H1 (cell line): ENCODE measurements at regions not wholly inside any gene's neighbourhood (a gene's known extent, or its start where the extent isn't known, plus 50 kb on each side); places are given as distances from the start of the nearest gene placed in this dataset.

Source experiments
- CTCF ChIA-PET: fragments of 300-600 bp; sonication (Branson Sonifier 250); formaldehyde crosslinking; loops from one replicate; lab custom pipeline; 2021; ENCODE audit not compliant: partially characterized antibody; lab: Charles Lee
- POLR2A ChIA-PET: fragments of 300-600 bp; sonication (Branson Sonifier 250); formaldehyde crosslinking; loops from one replicate; lab custom pipeline; 2021; ENCODE audit warnings: inconsistent platforms; ENCODE audit not compliant: partially characterized antibody; lab: Charles Lee
- DNase-seq, 2 experiments: peaks; one replicate each; pipeline versions ENCODE4 v3.0.0 to v3.0.0-alpha.2; 2010 to 2022; ENCODE audit warnings: low spot score in 2 of 2, low read depth in 1 of 2, mixed read lengths in 1 of 2
- FAIRE-seq: peaks from 2 replicates; lab custom pipeline; 2011; peaks lifted over from hg19 to GRCh38; lab: Jason Lieb, UNC
- H2AFZ ChIP-seq: 2 replicates; pipeline ENCODE4 v1.8.1; 2012; ENCODE audit warnings: low read length, inconsistent platforms
- H2AK5ac ChIP-seq: 2 replicates; pipeline ENCODE4 v1.6.1; 2013; ENCODE audit warnings: low read depth, low read length
- H2BK120ac ChIP-seq: replicated peaks from 2 replicates; pipeline ENCODE3; 2013; ENCODE audit warnings: low read depth, low read length, inconsistent platforms
- H2BK12ac ChIP-seq: 2 replicates; pipeline ENCODE4 v1.6.1; 2013; ENCODE audit warnings: low read depth, low read length
- H2BK15ac ChIP-seq: 2 replicates; pipeline ENCODE4 v1.6.1; 2013; ENCODE audit warnings: low read length
- H2BK20ac ChIP-seq: 2 replicates; pipeline ENCODE4 v1.6.1; 2013; ENCODE audit warnings: low read length
- H2BK5ac ChIP-seq: 2 replicates; pipeline ENCODE4 v1.6.1; 2013; ENCODE audit warnings: low read depth, low read length
- H3K14ac ChIP-seq: 2 replicates; pipeline ENCODE4 v1.6.1; 2013; ENCODE audit warnings: inconsistent platforms; ENCODE audit not compliant: insufficient read length
- H3K18ac ChIP-seq: 2 replicates; pipeline ENCODE4 v1.6.1; 2013; ENCODE audit warnings: low read length; ENCODE audit errors: extremely low read depth
- H3K23ac ChIP-seq: 2 replicates; pipeline ENCODE4 v1.6.1; 2013; ENCODE audit warnings: inconsistent platforms; ENCODE audit not compliant: insufficient read length
- H3K23me2 ChIP-seq: 2 replicates; pipeline ENCODE4 v1.6.1; 2013; ENCODE audit warnings: low read depth, low read length
- H3K27ac ChIP-seq: 2 replicates; pipeline ENCODE4 v1.6.1; 2011; ENCODE audit warnings: low read depth, low read length, inconsistent platforms
- H3K27me3 ChIP-seq, 4 experiments: replicated peaks in 1 of 4; 1 replicate in 1 of 4; 2 replicates in 3 of 4; pipeline versions ENCODE4 v1.6.1 to v1.8.1; 2011 to 2013; ENCODE audit warnings: low read length in 3 of 4, mild to moderate bottlenecking in 3 of 4, inconsistent platforms in 2 of 4, mixed read lengths in 2 of 4, moderate library complexity in 1 of 4; ENCODE audit not compliant: control insufficient read depth in 3 of 4, insufficient read depth in 3 of 4; ENCODE audit errors: extremely low read depth in 1 of 4
- H3K36me3 ChIP-seq, 4 experiments: 2 replicates each; pipeline versions ENCODE4 v1.6.1 to v1.8.1; 2011 to 2013; ENCODE audit warnings: mild to moderate bottlenecking in 4 of 4, low read length in 3 of 4, moderate library complexity in 2 of 4, control low read depth in 1 of 4, inconsistent platforms in 1 of 4; ENCODE audit not compliant: insufficient read depth in 4 of 4, control insufficient read depth in 2 of 4
- H3K4ac ChIP-seq: replicated peaks from 2 replicates; pipeline ENCODE3; 2013; ENCODE audit warnings: low read length, low read depth, mixed read lengths, inconsistent platforms; ENCODE audit not compliant: insufficient read length
- H3K4me1 ChIP-seq, 4 experiments: replicated peaks in 1 of 4; 1 replicate in 1 of 4; 2 replicates in 3 of 4; pipeline versions ENCODE4 v1.6.1 to v1.8.1; 2011 to 2013; ENCODE audit warnings: low read length in 3 of 4, inconsistent platforms in 2 of 4, mixed read lengths in 1 of 4; ENCODE audit not compliant: insufficient read depth in 4 of 4, control insufficient read depth in 3 of 4
- H3K4me2 ChIP-seq, 2 experiments: 2 replicates each; pipeline versions ENCODE4 v1.6.1 to v1.8.1; 2011 to 2013; ENCODE audit warnings: low read depth in 2 of 2, low read length in 2 of 2, control low read depth in 1 of 2, inconsistent platforms in 1 of 2, mild to moderate bottlenecking in 1 of 2; ENCODE audit not compliant: insufficient read depth in 1 of 2
- H3K4me3 ChIP-seq, 4 experiments: fragments of 200-600, 300-600 bp in 1 of 4; sonication (generic), shearing (Covaris generic), sonication (Bioruptor Twin) in 1 of 4; 2 replicates each; pipeline versions ENCODE4 v1.5.1 to v1.8.1; 2011 to 2016; ENCODE audit warnings: low read length in 4 of 4, low read depth in 3 of 4, control low read depth in 2 of 4, inconsistent platforms in 2 of 4, mild to moderate bottlenecking in 2 of 4, mixed read lengths in 1 of 4, moderate library complexity in 1 of 4; ENCODE audit not compliant: insufficient read depth in 2 of 4; ENCODE audit errors: extremely low read depth in 1 of 4
- H3K56ac ChIP-seq: replicated peaks from 2 replicates; pipeline ENCODE3; 2013; ENCODE audit warnings: low read depth, mild to moderate bottlenecking, mixed read lengths, low read length, inconsistent platforms; ENCODE audit not compliant: insufficient read length
- H3K79me1 ChIP-seq: 2 replicates; pipeline ENCODE4 v1.6.1; 2013; ENCODE audit warnings: low read depth, low read length, control low read depth
- H3K79me2 ChIP-seq, 2 experiments: 2 replicates each; pipeline versions ENCODE4 v1.6.1 to v1.8.1; 2012 to 2013; ENCODE audit warnings: low read length in 2 of 2, mild to moderate bottlenecking in 2 of 2, inconsistent platforms in 1 of 2; ENCODE audit not compliant: insufficient read depth in 2 of 2, control insufficient read depth in 1 of 2
- H3K9ac ChIP-seq, 4 experiments: replicated peaks in 1 of 4; 1 replicate in 1 of 4; 2 replicates in 3 of 4; pipeline versions ENCODE4 v1.6.1 to v1.8.1; 2011 to 2013; ENCODE audit warnings: low read depth in 3 of 4, low read length in 3 of 4, control low read depth in 2 of 4, mild to moderate bottlenecking in 2 of 4, moderate library complexity in 2 of 4, inconsistent platforms in 1 of 4; ENCODE audit errors: extremely low read depth in 1 of 4
- H3K9me3 ChIP-seq, 2 experiments: 2 replicates each; pipeline versions ENCODE4 v1.6.1 to v1.8.1; 2012 to 2013; ENCODE audit warnings: mild to moderate bottlenecking in 2 of 2, moderate library complexity in 2 of 2, control low read depth in 1 of 2, inconsistent platforms in 1 of 2, low read depth in 1 of 2, low read length in 1 of 2, mixed read lengths in 1 of 2; ENCODE audit not compliant: insufficient read depth in 2 of 2
- H4K20me1 ChIP-seq, 2 experiments: replicated peaks in 1 of 2; 2 replicates each; pipeline versions ENCODE3 to v1.8.1; 2011 to 2013; ENCODE audit warnings: inconsistent platforms in 2 of 2, low read length in 2 of 2, mild to moderate bottlenecking in 1 of 2; ENCODE audit not compliant: insufficient read depth in 2 of 2, control insufficient read depth in 1 of 2
- H4K5ac ChIP-seq: 2 replicates; pipeline ENCODE4 v1.6.1; 2013; ENCODE audit warnings: low read length, low read depth, mixed read lengths, inconsistent platforms; ENCODE audit not compliant: insufficient read length
- H4K8ac ChIP-seq: 2 replicates; pipeline ENCODE4 v1.8.0; 2013; ENCODE audit warnings: mild to moderate bottlenecking, moderate library complexity, low read length, inconsistent platforms; ENCODE audit not compliant: insufficient read depth; ENCODE audit errors: extremely low read depth
- H4K91ac ChIP-seq: replicated peaks from 2 replicates; pipeline ENCODE3; 2013; ENCODE audit warnings: low read length, mixed read lengths, inconsistent platforms; ENCODE audit not compliant: insufficient read length
- EGR1 ChIP-seq: IDR thresholded peaks from 2 replicates; pipeline ENCODE4 v1.6.1; 2011; ENCODE audit warnings: low read depth, low read length, borderline replicate concordance
- KDM1A ChIP-seq: fragments of 200-600, 300-600 bp; sonication (generic); IDR thresholded peaks from 2 replicates; pipeline ENCODE4 v1.7.1; 2016; ENCODE audit warnings: mild to moderate bottlenecking, low read length, borderline replicate concordance
- WGBS, 2 experiments: shearing (Covaris generic) in 1 of 2; methylation state at CpG; one replicate each; pipeline versions ENCODE4 v1.1.6 to v1.1.7; 2013 to 2015; ENCODE audit warnings: low lambda C conversion rate in 2 of 2, mixed read lengths in 2 of 2, inconsistent platforms in 1 of 2, low coverage in 1 of 2, missing lambda C conversion rate in 1 of 2; ENCODE audit not compliant: insufficient replicate concordance in 2 of 2, insufficient coverage in 1 of 2, insufficient read length in 1 of 2; ENCODE audit errors: extremely low coverage in 1 of 2, missing lambda C conversion rate in 1 of 2; 5-methylcytosine and 5-hydroxymethylcytosine counted together
- TF ChIP-seq, protein P1 (sequence below): IDR thresholded peaks from 2 replicates; pipeline ENCODE4 v1.6.1; 2012; ENCODE audit warnings: inconsistent platforms

DNA sequence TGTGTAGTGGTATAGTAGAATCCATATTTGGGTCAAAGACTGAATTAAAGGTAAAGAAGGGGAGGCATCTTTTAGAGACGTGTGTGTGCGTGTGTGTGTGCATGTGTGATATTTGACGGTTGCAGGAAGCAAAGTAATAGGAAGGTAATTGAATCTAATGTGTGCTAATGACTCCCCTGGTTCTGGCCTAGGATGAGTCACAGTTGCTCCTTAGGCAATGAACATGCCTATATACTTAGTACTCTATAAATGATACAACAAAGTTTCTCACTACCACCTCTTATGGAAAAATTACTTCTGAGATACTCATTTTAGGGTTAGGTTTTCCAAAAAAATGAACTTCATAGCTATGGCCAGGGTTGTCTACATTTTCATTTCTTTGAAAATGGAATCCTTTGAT is 409.6 kb downstream of the GUCY1A2 start:
- Histone ChIP-seq H3K56ac (no peak overlapping the region), H3K23ac (no peak overlapping the region), H3K14ac (no peak overlapping the region), H3K4me3 (no peak overlapping the region), H3K9me3 (no peaks in the 10 kb centered on the region), H3K79me1 (no peaks in the 10 kb centered on the region), H4K91ac (no peak overlapping the region), H2BK12ac (no peak overlapping the region), H3K79me2 (no peaks in the 10 kb centered on the region), H2AFZ (no peak overlapping the region), H3K23me2 (no peaks in the 10 kb centered on the region), H3K27ac (no peak overlapping the region), H3K4ac (no peak overlapping the region), H4K8ac (no peak overlapping the region), H4K20me1 (peaks cover 0 to 2% of the 10 kb centered on the region in 2 experiments), H4K5ac (no peak overlapping the region), H2BK120ac (no peak overlapping the region), H3K9ac (no peak overlapping the region), H2BK20ac (no peak overlapping the region), H2BK15ac (no peak overlapping the region), H3K4me2 (no peak overlapping the region), H2BK5ac (no peak overlapping the region), H3K36me3 (no peaks in the 10 kb centered on the region), H2AK5ac (no peak overlapping the region), H3K27me3 (no peaks in the 10 kb centered on the region), H3K18ac (no peak overlapping the region), H3K4me1 (no peaks in the 10 kb centered on the region)
- DNase-seq (no peak), FAIRE-seq (no peak)
- TF ChIP-seq KDM1A = no peak
- TF ChIP-seq, protein P1, sequence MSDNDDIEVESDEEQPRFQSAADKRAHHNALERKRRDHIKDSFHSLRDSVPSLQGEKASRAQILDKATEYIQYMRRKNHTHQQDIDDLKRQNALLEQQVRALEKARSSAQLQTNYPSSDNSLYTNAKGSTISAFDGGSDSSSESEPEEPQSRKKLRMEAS = no peak
- no peak for TF ChIP-seq EGR1
- ChIA-PET CTCF (interaction anchor here (0.6 kb wide), 1 partner anchor 253 kb away, joined by 3 read pairs; no protein-coding TSS in a partner anchor), POLR2A (no interaction called here)
- 87% methylated on average over 3 of the region's 3 CpGs; no CpG with 5 or more reads in 1 of the 2 experiments for WGBS, 2 experiments
